ENCODE measurements at regions not wholly inside any gene's neighbourhood (a gene's known extent, or its start where the extent isn't known, plus 50 kb on each side); places are given as distances from the start of the nearest gene placed in this dataset.

DNA sequence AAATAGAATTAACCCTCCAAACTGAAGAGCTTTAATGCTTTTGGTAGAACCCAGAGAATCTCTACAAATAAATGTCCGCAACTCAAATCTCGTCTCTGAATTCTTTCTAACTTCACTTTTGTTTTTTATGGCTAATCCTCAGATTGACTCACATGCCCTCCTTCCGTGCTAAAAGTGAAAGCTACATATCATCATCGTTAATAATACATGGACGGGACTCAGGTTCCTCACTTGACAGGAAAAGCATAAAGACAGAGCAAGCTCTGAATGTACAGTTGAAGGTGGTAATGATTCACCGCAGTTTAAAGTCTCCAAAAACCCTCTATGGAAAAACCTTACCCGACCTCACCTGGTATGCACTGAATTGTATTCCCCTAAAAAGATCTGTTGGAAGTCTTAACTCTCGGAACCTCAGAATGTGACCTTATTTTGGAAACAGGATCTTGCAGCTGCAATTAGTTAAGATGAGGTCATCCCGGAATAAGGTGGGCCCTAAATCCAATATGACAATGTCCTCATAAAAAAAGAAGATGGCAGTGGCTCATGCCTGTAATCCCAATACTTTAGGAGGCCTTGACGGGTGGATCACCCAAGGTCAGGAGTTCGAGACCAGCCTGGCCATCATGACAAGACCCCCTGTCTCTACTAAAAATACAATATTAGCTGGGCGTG, 147.4 kb upstream of the FOXN3 start:
- CTCF ChIA-PET: interaction anchor here (0.6 kb wide), 1 partner anchor 834 kb away, joined by 3 read pairs; no protein-coding TSS in a partner anchor
- H3K27me3 ChIP-seq (ENCODE audit: insufficient read depth, low read depth): peaks cover 32% of the 10 kb centered on the region
- H3K9me3 ChIP-seq (ENCODE audit: insufficient read depth, low read depth): no peaks in the 10 kb centered on the region
- no TSS peak for BruUV-seq (replicated peaks)
- no peak overlapping the region for H3K4me3 ChIP-seq
- no peak for DNase-seq
- TF ChIP-seq, protein P1, sequence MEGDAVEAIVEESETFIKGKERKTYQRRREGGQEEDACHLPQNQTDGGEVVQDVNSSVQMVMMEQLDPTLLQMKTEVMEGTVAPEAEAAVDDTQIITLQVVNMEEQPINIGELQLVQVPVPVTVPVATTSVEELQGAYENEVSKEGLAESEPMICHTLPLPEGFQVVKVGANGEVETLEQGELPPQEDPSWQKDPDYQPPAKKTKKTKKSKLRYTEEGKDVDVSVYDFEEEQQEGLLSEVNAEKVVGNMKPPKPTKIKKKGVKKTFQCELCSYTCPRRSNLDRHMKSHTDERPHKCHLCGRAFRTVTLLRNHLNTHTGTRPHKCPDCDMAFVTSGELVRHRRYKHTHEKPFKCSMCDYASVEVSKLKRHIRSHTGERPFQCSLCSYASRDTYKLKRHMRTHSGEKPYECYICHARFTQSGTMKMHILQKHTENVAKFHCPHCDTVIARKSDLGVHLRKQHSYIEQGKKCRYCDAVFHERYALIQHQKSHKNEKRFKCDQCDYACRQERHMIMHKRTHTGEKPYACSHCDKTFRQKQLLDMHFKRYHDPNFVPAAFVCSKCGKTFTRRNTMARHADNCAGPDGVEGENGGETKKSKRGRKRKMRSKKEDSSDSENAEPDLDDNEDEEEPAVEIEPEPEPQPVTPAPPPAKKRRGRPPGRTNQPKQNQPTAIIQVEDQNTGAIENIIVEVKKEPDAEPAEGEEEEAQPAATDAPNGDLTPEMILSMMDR (conservative IDR thresholded peaks at IDR 0.05): no peak
- no peak for TF ChIP-seq EZH2 (IDR thresholded peaks at IDR 0.05; ENCODE audit: low read depth)
- no peaks in the 10 kb centered on the region for H3K4me1 ChIP-seq (replicated peaks; ENCODE audit: insufficient read depth)
- no peak overlapping the region for H2AFZ ChIP-seq
- H3K27ac ChIP-seq: no peak overlapping the region
- H4K20me1 ChIP-seq (ENCODE audit: insufficient read depth): no peaks in the 10 kb centered on the region
- no peaks in the 10 kb centered on the region for H3K9me2 ChIP-seq (ENCODE audit: insufficient read depth)
- no peaks in the 10 kb centered on the region for H3K36me3 ChIP-seq (ENCODE audit: low read depth)
- POLR2A ChIA-PET (ENCODE audit: unreplicated experiment): no interaction called here
- no peaks in the 10 kb centered on the region for H3K79me2 ChIP-seq (ENCODE audit: low read depth)
- no peak overlapping the region for H3K4me2 ChIP-seq
- H3F3A ChIP-seq (ENCODE audit: insufficient read depth, low read depth): no peaks in the 10 kb centered on the region
- intact Hi-C loops (cut with micrococcal nuclease; ENCODE audit: unreplicated experiment): no loop called here

DNA sequence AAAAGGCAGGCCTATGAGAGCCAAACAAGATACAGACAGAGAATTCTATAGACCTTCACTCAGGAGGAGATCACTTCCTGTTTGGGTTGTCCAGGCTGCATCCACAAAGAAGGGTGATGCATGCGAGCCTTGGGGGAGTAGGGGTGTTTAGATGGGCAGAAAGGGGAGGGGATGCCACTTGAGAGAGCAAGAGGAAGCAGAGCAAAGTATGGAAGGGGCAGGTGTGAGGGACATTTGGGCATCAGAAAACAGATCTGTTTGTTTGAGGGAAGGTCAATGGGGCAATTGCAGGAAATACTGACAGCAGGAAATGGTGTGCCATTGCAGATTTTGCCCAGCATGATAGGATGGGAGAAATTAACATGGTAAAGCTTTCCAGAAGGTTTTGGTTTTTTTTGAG, 146.4 kb upstream of the FOXN3 start:
- Histone ChIP-seq H2AFZ (no peak overlapping the region), H3K4me2 (no peak overlapping the region), H4K20me1 (ENCODE audit: insufficient read depth) (no peaks in the 10 kb centered on the region), H3K79me2 (ENCODE audit: low read depth) (no peaks in the 10 kb centered on the region), H3K27me3 (ENCODE audit: insufficient read depth, low read depth) (peaks cover 33% of the 10 kb centered on the region), H3K4me3 (no peak overlapping the region), H3K36me3 (ENCODE audit: low read depth) (no peaks in the 10 kb centered on the region), H3K9me2 (ENCODE audit: insufficient read depth) (no peaks in the 10 kb centered on the region), H3K27ac (no peak overlapping the region), H3F3A (ENCODE audit: insufficient read depth, low read depth) (no peaks in the 10 kb centered on the region), H3K4me1 (replicated peaks; ENCODE audit: insufficient read depth) (no peaks in the 10 kb centered on the region), H3K9me3 (ENCODE audit: insufficient read depth, low read depth) (no peaks in the 10 kb centered on the region)
- intact Hi-C loops (cut with micrococcal nuclease; ENCODE audit: unreplicated experiment): no loop called here
- no peak for DNase-seq
- POLR2A ChIA-PET (ENCODE audit: unreplicated experiment): no interaction called here
- no peak for TF ChIP-seq EZH2 (IDR thresholded peaks at IDR 0.05; ENCODE audit: low read depth)
- TF ChIP-seq, protein P1 (conservative IDR thresholded peaks at IDR 0.05): no peak
- CTCF ChIA-PET: interaction anchor here (0.6 kb wide), 1 partner anchor 833 kb away, joined by 3 read pairs; no protein-coding TSS in a partner anchor
- BruUV-seq (replicated peaks): no TSS peak

DNA sequence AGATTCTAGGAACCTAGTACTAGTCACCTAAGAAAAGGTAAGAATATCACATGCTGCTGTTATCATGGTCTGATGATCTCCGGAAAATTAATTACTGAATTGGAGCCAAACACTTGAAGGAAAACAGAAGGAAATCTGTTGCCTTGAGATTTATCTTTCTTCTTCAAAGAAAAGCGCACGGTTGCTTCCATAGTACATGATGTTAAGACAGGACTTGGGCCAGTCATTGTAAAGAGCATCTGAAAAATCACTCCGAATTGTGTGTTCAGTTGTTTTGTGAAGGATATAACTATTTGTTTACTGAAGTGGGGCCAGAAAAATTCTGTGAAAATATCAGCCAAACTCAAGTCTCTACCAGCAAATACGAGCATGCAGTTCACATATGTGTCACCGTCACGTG, 134.9 kb upstream of the FOXN3 start:
- Histone ChIP-seq H3F3A (ENCODE audit: insufficient read depth, low read depth) (no peaks in the 10 kb centered on the region), H3K4me2 (no peak overlapping the region), H3K79me2 (ENCODE audit: low read depth) (no peaks in the 10 kb centered on the region), H3K27me3 (ENCODE audit: insufficient read depth, low read depth) (peaks cover 37% of the 10 kb centered on the region), H3K4me1 (replicated peaks; ENCODE audit: insufficient read depth) (no peaks in the 10 kb centered on the region), H3K9me2 (ENCODE audit: insufficient read depth) (no peaks in the 10 kb centered on the region), H3K4me3 (no peak overlapping the region), H4K20me1 (ENCODE audit: insufficient read depth) (no peaks in the 10 kb centered on the region), H3K36me3 (ENCODE audit: low read depth) (no peaks in the 10 kb centered on the region), H3K27ac (no peak overlapping the region), H3K9me3 (ENCODE audit: insufficient read depth, low read depth) (no peaks in the 10 kb centered on the region), H2AFZ (no peak overlapping the region)
- TF ChIP-seq EZH2 (IDR thresholded peaks at IDR 0.05; ENCODE audit: low read depth): no peak
- TF ChIP-seq, protein P1 (conservative IDR thresholded peaks at IDR 0.05): no peak
- BruUV-seq (replicated peaks): no TSS peak
- ChIA-PET CTCF (no interaction called here), POLR2A (ENCODE audit: unreplicated experiment) (no interaction called here)
- intact Hi-C loops (cut with micrococcal nuclease; ENCODE audit: unreplicated experiment): no loop called here
- no peak for DNase-seq
